SH-SY5Y (cell line): ENCODE measurements at regions not wholly inside any gene's neighbourhood (a gene's known extent, or its start where the extent isn't known, plus 50 kb on each side); places are given as distances from the start of the nearest gene placed in this dataset.

Experiments used
- GATA2 ChIP-seq: IDR thresholded peaks from 2 replicates; pipeline ENCODE4 v1.6.1; 2011; ENCODE audit warnings: mild to moderate bottlenecking, low read depth, low read length
- GATA3 ChIP-seq: IDR thresholded peaks from 2 replicates; pipeline ENCODE4 v1.6.1; 2011; ENCODE audit warnings: low read depth, mild to moderate bottlenecking, low read length, moderate library complexity

DNA sequence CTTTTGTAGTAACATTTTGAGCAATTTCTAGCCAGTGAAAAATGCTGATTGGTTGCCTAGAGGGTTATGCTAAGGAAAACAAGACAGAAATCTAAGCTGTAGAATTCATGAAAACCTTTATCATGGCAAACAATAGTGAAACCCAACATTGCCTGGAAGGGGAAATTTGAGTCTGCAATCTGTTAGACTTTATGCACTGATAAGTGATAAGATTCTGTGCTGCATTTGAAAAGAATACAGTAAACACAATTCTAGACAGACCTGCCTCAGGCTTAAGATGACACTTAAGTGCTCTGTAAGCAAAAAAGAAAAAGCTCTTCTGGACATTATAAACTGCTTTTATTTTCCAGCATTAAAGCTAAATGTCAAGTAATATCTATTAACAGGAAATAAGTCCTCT, 519.3 kb downstream of the ISL1 start:
- TF ChIP-seq GATA3: peak; percentile 97
- peak; percentile 90 for TF ChIP-seq GATA2
